Renal pelvis (tissue), 1 donor: ENCODE measurements at regions not wholly inside any gene's neighbourhood (a gene's known extent, or its start where the extent isn't known, plus 50 kb on each side); places are given as distances from the start of the nearest gene placed in this dataset.

Experiments
- DNase-seq: peaks from one replicate; pipeline ENCODE4 v3.0.0-alpha.2; 2013

GRCh38 chr12:30019366-30020140 is 235.8 kb upstream of the TMTC1 start:
- DNase-seq, result no peak

GRCh38 chr12:30016540-30017055 is 232.9 kb upstream of the TMTC1 start:
- DNase-seq, result no peak

- no peak for DNase-seq
Measured at GRCh38 chr12:30015631-30016337, 232.0 kb upstream of the TMTC1 start.

GRCh38 chr12:30014991-30015390 is 231.2 kb upstream of the TMTC1 start:
- no peak for DNase-seq

GRCh38 chr12:30012816-30013450 is 229.2 kb upstream of the TMTC1 start:
- DNase-seq, result no peak

- no peak for DNase-seq
Measured at GRCh38 chr12:30010071-30011052, 226.6 kb upstream of the TMTC1 start.

- DNase-seq, result no peak
Measured at GRCh38 chr12:30006021-30006420, 222.3 kb upstream of the TMTC1 start.

GRCh38 chr12:30003321-30003720 is 219.6 kb upstream of the TMTC1 start:
- no peak for DNase-seq

GRCh38 chr12:30002677-30003076 is 218.9 kb upstream of the TMTC1 start:
- no peak for DNase-seq

GRCh38 chr12:30000401-30000800 is 216.7 kb upstream of the TMTC1 start:
- DNase-seq, result no peak

- no peak for DNase-seq
Measured at GRCh38 chr12:29996993-29997392, 213.3 kb upstream of the TMTC1 start.

- no peak for DNase-seq
Measured at GRCh38 chr12:29992366-29992765, 208.6 kb upstream of the TMTC1 start.

- no peak for DNase-seq
Measured at GRCh38 chr12:29991924-29992323, 208.2 kb upstream of the TMTC1 start.

GRCh38 chr12:29990971-29991370 is 207.2 kb upstream of the TMTC1 start:
- no peak for DNase-seq

GRCh38 chr12:29983851-29984250 is 200.1 kb upstream of the TMTC1 start:
- DNase-seq, result no peak

- DNase-seq, result no peak
Measured at GRCh38 chr12:29980304-29980703, 196.6 kb upstream of the TMTC1 start.

GRCh38 chr12:29971446-29971845 is 187.7 kb upstream of the TMTC1 start:
- DNase-seq, result no peak

- no peak for DNase-seq
Measured at GRCh38 chr12:29970501-29970900, 186.8 kb upstream of the TMTC1 start.

GRCh38 chr12:29962276-29963035 is 178.7 kb upstream of the TMTC1 start:
- DNase-seq, result no peak

GRCh38 chr12:29961231-29961630 is 177.5 kb upstream of the TMTC1 start:
- no peak for DNase-seq

- no peak for DNase-seq
Measured at GRCh38 chr12:29960122-29960521, 176.4 kb upstream of the TMTC1 start.
